ENCODE measurements at regions not wholly inside any gene's neighbourhood (a gene's known extent, or its start where the extent isn't known, plus 50 kb on each side); places are given as distances from the start of the nearest gene placed in this dataset.

DNA sequence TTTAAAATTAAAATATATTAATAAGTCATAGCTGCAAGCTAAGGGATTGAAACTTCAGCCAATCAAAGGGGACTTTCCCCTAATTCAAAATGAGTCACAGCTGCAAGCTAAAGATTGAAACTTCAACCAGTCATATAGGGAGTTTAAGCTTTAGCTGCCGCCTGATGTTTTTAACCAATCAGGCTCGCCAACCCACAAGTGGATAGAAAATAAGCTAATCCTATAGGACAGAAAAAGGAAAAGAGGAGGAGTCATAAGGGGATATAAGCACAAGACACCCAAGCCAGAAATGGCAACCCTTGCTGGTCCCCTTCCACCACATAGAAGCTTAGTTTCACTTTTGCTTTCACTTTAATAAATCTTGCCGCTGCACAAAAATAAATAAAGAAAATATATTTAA is 1154.6 kb downstream of the GALC start:
- 100% methylated on average over 1 of the region's 3 CpGs for WGBS (ENCODE audit: insufficient coverage, low lambda C conversion rate)
- Histone ChIP-seq H3K9me3 (ENCODE audit: control insufficient read depth, low read depth, low read length) (no peaks in the 10 kb centered on the region), H3K36me3 (ENCODE audit: control insufficient read depth, insufficient read depth, low read length) (no peaks in the 10 kb centered on the region), H3K4me1 (ENCODE audit: control insufficient read depth, insufficient read depth, low read length) (no peaks in the 10 kb centered on the region), H3K4me3 (ENCODE audit: low read length) (no peak overlapping the region), H3K27ac (ENCODE audit: low read length) (no peak overlapping the region), H3K27me3 (ENCODE audit: control insufficient read depth, insufficient read depth, low read length) (no peaks in the 10 kb centered on the region)
- DNase-seq: no peak

DNA sequence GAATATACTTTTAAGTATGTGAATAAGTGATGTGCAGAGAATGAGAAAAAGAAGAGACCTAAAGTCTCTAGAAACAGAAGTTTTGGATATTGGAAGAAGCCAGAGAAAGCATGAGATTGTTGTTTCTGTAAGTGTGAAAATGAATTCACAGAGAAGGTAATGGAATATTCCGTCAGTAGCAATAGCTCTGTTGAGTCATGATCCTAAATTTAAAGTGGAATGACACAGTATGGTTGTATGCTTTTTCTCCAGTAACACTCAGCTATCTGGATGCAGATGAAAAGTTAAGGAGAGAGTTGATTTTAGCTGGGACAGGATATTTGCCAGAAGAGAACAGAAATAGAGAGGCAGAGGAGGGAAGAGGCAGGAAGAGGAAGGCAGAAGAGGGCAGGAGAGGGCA is 1166.3 kb downstream of the GALC start:
- WGBS (ENCODE audit: insufficient coverage, low lambda C conversion rate): 67% methylated on average over 1 of the region's 1 CpG
- Histone ChIP-seq H3K4me3 (ENCODE audit: low read length) (no peak overlapping the region), H3K36me3 (ENCODE audit: control insufficient read depth, insufficient read depth, low read length) (no peaks in the 10 kb centered on the region), H3K27ac (ENCODE audit: low read length) (no peak overlapping the region), H3K27me3 (ENCODE audit: control insufficient read depth, insufficient read depth, low read length) (no peaks in the 10 kb centered on the region), H3K4me1 (ENCODE audit: control insufficient read depth, insufficient read depth, low read length) (no peaks in the 10 kb centered on the region), H3K9me3 (ENCODE audit: control insufficient read depth, low read depth, low read length) (no peaks in the 10 kb centered on the region)
- no peak for DNase-seq

DNA sequence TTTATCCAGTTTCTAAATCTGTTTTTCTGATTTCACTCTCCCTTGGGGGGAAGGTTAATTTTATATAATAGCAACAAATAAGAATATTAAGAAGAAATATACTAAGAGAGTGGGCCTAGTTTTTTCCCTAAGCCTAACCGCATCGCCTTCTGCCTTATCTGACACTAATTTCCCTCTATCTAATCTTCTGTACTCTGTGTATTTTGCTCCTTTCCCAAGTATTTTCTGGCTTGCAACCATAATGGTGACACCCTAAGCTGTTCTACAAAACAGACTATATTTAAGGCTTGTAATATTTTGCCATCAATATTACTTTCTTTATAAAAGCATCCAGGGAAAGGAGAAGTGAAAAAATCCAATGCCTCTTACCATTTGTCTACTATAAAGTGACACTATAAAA is 1168.8 kb downstream of the GALC start:
- H3K27me3 ChIP-seq (ENCODE audit: control insufficient read depth, insufficient read depth, low read length): no peaks in the 10 kb centered on the region
- no peaks in the 10 kb centered on the region for H3K4me1 ChIP-seq (ENCODE audit: control insufficient read depth, insufficient read depth, low read length)
- no peaks in the 10 kb centered on the region for H3K36me3 ChIP-seq (ENCODE audit: control insufficient read depth, insufficient read depth, low read length)
- no peak overlapping the region for H3K4me3 ChIP-seq (ENCODE audit: low read length)
- H3K9me3 ChIP-seq (ENCODE audit: control insufficient read depth, low read depth, low read length): no peaks in the 10 kb centered on the region
- DNase-seq: no peak
- 28% methylated on average over 2 of the region's 2 CpGs for WGBS (ENCODE audit: insufficient coverage, low lambda C conversion rate)
- no peak overlapping the region for H3K27ac ChIP-seq (ENCODE audit: low read length)

DNA sequence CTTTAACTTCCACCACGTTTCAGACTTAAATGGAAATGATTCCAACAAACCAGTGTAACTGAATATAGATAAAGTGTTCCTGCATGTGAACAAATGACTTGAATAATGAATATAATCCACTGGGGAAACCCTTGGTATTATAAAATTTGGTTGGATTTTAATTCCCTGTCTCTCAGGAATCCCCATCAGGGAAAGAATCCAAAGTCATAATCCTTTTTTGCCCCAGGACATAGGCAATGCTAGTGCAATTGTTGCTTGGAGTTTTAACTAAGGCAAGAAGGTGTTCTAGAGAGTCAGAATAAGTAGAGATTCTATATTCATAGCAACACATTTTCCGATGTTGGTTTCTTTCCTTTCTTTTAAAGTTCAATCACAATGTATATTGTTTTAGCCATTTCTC is 1169.4 kb downstream of the GALC start:
- Histone ChIP-seq H3K36me3 (ENCODE audit: control insufficient read depth, insufficient read depth, low read length) (no peaks in the 10 kb centered on the region), H3K9me3 (ENCODE audit: control insufficient read depth, low read depth, low read length) (no peaks in the 10 kb centered on the region), H3K4me1 (ENCODE audit: control insufficient read depth, insufficient read depth, low read length) (no peaks in the 10 kb centered on the region), H3K27ac (ENCODE audit: low read length) (no peak overlapping the region), H3K4me3 (ENCODE audit: low read length) (no peak overlapping the region), H3K27me3 (ENCODE audit: control insufficient read depth, insufficient read depth, low read length) (no peaks in the 10 kb centered on the region)
- WGBS (ENCODE audit: insufficient coverage, low lambda C conversion rate): 67% methylated on average over 1 of the region's 2 CpGs
- DNase-seq: no peak

DNA sequence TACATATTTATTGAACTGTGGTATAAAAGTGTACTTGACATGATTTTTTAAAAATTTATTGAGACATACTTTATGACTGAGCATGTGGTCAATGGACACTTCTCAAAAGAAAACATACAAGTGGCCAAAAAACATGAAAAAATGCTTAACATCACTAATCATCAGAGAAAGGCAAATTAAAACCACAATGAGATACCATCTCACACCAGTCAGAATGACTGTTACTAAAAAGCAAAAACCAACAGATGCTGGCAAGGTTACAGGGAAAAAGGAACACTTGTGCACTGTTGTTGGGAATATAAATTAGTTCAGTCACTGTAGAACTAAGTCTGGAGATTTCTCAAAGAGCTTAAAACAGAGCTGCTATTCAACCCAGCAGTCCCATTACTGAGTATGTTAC is 1177.6 kb downstream of the GALC start:
- Histone ChIP-seq H3K4me1 (ENCODE audit: control insufficient read depth, insufficient read depth, low read length) (no peaks in the 10 kb centered on the region), H3K27ac (ENCODE audit: low read length) (no peak overlapping the region), H3K9me3 (ENCODE audit: control insufficient read depth, low read depth, low read length) (no peaks in the 10 kb centered on the region), H3K27me3 (ENCODE audit: control insufficient read depth, insufficient read depth, low read length) (no peaks in the 10 kb centered on the region), H3K4me3 (ENCODE audit: low read length) (no peak overlapping the region), H3K36me3 (ENCODE audit: control insufficient read depth, insufficient read depth, low read length) (no peaks in the 10 kb centered on the region)
- DNase-seq: no peak

DNA sequence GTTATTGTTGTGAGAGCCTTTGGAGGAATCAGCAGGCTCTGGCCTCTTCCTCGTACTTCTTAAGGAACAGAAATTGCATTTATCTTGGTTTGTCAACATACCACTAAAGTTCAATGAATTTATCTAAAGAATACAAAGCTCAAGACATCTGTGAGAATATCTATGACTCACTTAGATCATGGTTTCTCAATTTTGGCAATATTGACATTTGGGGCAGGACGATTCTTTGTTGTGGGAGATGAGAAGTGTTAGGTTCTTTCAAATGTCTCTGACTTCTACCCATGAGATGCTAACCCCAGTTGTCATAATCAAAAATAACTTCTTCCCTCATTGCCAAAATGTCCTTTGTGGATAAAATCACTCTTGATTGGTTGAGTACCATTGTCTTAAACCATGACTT is 1190.3 kb downstream of the GALC start:
- H3K36me3 ChIP-seq (ENCODE audit: control insufficient read depth, insufficient read depth, low read length): no peaks in the 10 kb centered on the region
- no peaks in the 10 kb centered on the region for H3K4me1 ChIP-seq (ENCODE audit: control insufficient read depth, insufficient read depth, low read length)
- no peak for DNase-seq
- H3K27me3 ChIP-seq (ENCODE audit: control insufficient read depth, insufficient read depth, low read length): no peaks in the 10 kb centered on the region
- no peaks in the 10 kb centered on the region for H3K9me3 ChIP-seq (ENCODE audit: control insufficient read depth, low read depth, low read length)
- H3K27ac ChIP-seq (ENCODE audit: low read length): no peak overlapping the region
- WGBS (ENCODE audit: insufficient coverage, low lambda C conversion rate): no CpG with 5 or more reads among the region's 2 CpGs
- H3K4me3 ChIP-seq (ENCODE audit: low read length): no peak overlapping the region

DNA sequence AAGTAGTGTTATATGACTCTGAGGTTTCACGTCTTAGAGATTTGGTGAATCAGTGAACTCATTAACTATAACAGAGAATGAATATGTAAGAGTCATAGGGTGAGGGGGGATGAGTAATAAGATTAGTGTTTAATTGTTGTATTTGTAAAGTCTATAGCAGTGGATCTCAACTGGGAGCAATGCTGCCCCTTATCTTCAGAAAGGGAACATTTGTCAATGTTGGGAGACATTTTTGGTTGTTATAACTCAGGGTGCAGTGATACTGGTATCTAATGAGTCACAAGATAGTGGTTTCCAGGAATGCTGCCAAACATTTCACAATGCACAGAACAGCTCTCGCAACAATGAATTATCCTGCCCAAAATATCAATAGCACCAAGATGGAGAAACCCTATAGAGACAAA is 1193.7 kb downstream of the GALC start:
- Histone ChIP-seq H3K27ac (ENCODE audit: low read length) (no peak overlapping the region), H3K36me3 (ENCODE audit: control insufficient read depth, insufficient read depth, low read length) (no peaks in the 10 kb centered on the region), H3K9me3 (ENCODE audit: control insufficient read depth, low read depth, low read length) (no peaks in the 10 kb centered on the region), H3K27me3 (ENCODE audit: control insufficient read depth, insufficient read depth, low read length) (no peaks in the 10 kb centered on the region), H3K4me1 (ENCODE audit: control insufficient read depth, insufficient read depth, low read length) (no peaks in the 10 kb centered on the region), H3K4me3 (ENCODE audit: low read length) (no peak overlapping the region)
- 80% methylated on average over 1 of the region's 2 CpGs for WGBS (ENCODE audit: insufficient coverage, low lambda C conversion rate)
- no peak for DNase-seq

DNA sequence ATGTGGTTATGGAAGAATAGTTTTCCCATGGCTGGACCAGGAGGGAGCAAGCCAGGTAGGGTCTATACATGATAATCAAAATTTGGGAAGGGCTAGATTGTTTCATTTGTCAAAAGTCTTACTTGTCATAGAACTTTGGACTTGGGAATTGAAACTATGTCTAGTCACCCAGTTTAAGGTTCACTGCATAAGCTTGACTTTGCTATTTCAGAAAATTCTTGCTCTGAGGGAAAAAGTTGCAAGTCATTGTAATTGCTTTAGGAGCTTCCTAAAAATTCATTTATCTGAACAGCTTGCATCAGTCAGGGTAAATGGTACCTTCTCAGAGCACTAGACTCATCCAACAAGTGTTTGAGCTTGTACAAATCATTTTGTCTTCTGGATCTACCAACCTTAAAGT is 1194.7 kb downstream of the GALC start:
- peaks cover 2% of the 10 kb centered on the region for H3K9me3 ChIP-seq (ENCODE audit: control insufficient read depth, low read depth, low read length)
- no peaks in the 10 kb centered on the region for H3K27me3 ChIP-seq (ENCODE audit: control insufficient read depth, insufficient read depth, low read length)
- H3K27ac ChIP-seq (ENCODE audit: low read length): no peak overlapping the region
- no peak for DNase-seq
- H3K36me3 ChIP-seq (ENCODE audit: control insufficient read depth, insufficient read depth, low read length): no peaks in the 10 kb centered on the region
- no peak overlapping the region for H3K4me3 ChIP-seq (ENCODE audit: low read length)
- H3K4me1 ChIP-seq (ENCODE audit: control insufficient read depth, insufficient read depth, low read length): no peaks in the 10 kb centered on the region

DNA sequence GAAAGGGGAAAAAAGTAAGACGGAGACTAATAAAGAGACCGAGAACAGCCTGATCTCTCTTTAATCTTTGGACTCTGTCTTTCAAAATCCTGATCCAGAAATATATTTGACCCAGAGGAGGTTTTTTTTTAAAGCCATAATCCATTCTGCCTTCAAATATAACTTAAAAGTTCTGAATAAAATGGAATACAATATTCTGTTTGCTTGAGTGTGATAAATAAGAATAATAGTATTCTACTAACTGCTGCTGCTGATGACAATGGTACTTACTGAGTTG is 1196.0 kb downstream of the GALC start:
- no peaks in the 10 kb centered on the region for H3K4me1 ChIP-seq (ENCODE audit: control insufficient read depth, insufficient read depth, low read length)
- H3K9me3 ChIP-seq (ENCODE audit: control insufficient read depth, low read depth, low read length): peaks cover 3% of the 10 kb centered on the region
- DNase-seq: no peak
- H3K27me3 ChIP-seq (ENCODE audit: control insufficient read depth, insufficient read depth, low read length): no peaks in the 10 kb centered on the region
- H3K4me3 ChIP-seq (ENCODE audit: low read length): no peak overlapping the region
- no peaks in the 10 kb centered on the region for H3K36me3 ChIP-seq (ENCODE audit: control insufficient read depth, insufficient read depth, low read length)
- H3K27ac ChIP-seq (ENCODE audit: low read length): no peak overlapping the region
- 100% methylated on average over 1 of the region's 2 CpGs for WGBS (ENCODE audit: insufficient coverage, low lambda C conversion rate)

DNA sequence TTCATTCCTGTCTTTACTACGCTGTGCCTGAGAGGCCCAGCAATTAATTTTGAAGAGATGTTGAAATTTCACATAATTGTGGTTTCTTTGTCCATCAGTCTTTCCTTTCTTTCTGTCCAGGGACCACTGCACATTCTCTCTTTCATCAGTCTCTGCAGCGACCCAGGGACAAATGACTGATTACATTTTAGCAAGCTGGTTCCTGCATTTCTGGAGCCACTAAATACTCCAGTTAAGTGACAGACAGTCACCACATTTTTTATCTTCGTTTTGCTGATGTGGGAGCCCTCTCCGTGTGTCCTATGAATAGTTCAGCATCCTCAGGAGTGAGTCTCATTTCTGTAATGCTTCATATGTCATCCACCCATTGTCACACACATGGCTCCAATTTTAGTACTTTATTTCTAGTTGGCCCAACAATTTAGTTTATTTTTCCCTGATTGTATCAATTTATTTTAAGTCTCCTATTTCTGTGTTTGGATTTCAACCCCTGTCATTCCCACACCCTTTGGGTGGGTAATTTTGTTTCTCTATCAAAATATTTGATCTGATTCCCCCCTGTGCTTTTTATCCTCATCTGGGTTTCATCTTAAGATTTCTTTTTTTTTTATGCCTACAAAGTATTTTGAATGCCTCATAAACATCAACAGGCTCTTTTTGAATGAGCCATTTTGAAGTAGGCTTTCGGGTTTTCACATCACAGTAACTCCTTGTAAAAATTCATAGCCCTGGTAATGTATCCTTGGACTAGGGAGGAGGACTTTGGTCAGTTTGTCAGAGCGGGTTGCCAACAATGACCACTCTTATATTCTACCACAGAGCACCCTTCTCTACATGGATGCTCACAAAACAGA is 1196.5 kb downstream of the GALC start:
- Histone ChIP-seq H3K27me3 (ENCODE audit: control insufficient read depth, insufficient read depth, low read length) (no peaks in the 10 kb centered on the region), H3K36me3 (ENCODE audit: control insufficient read depth, insufficient read depth, low read length) (no peaks in the 10 kb centered on the region), H3K9me3 (ENCODE audit: control insufficient read depth, low read depth, low read length) (peaks cover 3% of the 10 kb centered on the region), H3K27ac (ENCODE audit: low read length) (no peak overlapping the region), H3K4me1 (ENCODE audit: control insufficient read depth, insufficient read depth, low read length) (no peaks in the 10 kb centered on the region), H3K4me3 (ENCODE audit: low read length) (no peak overlapping the region)
- no peak for DNase-seq
- no CpG with 5 or more reads among the region's 6 CpGs for WGBS (ENCODE audit: insufficient coverage, low lambda C conversion rate)

DNA sequence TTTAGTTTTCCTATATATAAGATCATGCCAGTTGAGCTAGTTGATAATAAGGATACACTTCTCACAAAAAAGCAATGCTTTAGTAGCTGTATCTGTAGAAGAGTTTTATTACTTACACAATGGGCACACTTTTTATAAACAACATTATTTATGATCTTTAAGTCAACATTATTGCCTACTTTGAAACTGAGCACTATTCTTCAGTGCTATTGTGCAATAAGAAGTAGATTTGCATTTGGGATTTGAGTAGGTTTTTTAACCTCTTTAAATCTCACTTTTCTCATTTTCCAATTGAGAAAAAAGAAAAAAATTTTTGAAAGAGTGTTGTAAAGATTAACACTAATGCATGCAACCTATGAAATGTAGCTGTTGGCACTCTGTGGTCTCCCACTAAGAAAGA is 1198.3 kb downstream of the GALC start:
- H3K4me3 ChIP-seq (ENCODE audit: low read length): no peak overlapping the region
- DNase-seq: no peak
- peaks cover 3% of the 10 kb centered on the region for H3K9me3 ChIP-seq (ENCODE audit: control insufficient read depth, low read depth, low read length)
- H3K36me3 ChIP-seq (ENCODE audit: control insufficient read depth, insufficient read depth, low read length): no peaks in the 10 kb centered on the region
- no peaks in the 10 kb centered on the region for H3K27me3 ChIP-seq (ENCODE audit: control insufficient read depth, insufficient read depth, low read length)
- no peaks in the 10 kb centered on the region for H3K4me1 ChIP-seq (ENCODE audit: control insufficient read depth, insufficient read depth, low read length)
- no peak overlapping the region for H3K27ac ChIP-seq (ENCODE audit: low read length)

All from large intestine (tissue), 3 donors.